Activated naive CD4-positive, alpha-beta T cell (primary cell): ENCODE measurements at regions not wholly inside any gene's neighbourhood (a gene's known extent, or its start where the extent isn't known, plus 50 kb on each side); places are given as distances from the start of the nearest gene placed in this dataset.
"Not testable (repeated sequence)": the region's sequence is repeated elsewhere in the genome, so short reads cannot be mapped to it uniquely, and the experiment has no call there.

Experiments
- DNase-seq, 4 experiments: peaks; one replicate each; lab custom pipeline; 2025; lab: John Stamatoyannopoulos, UW

DNA sequence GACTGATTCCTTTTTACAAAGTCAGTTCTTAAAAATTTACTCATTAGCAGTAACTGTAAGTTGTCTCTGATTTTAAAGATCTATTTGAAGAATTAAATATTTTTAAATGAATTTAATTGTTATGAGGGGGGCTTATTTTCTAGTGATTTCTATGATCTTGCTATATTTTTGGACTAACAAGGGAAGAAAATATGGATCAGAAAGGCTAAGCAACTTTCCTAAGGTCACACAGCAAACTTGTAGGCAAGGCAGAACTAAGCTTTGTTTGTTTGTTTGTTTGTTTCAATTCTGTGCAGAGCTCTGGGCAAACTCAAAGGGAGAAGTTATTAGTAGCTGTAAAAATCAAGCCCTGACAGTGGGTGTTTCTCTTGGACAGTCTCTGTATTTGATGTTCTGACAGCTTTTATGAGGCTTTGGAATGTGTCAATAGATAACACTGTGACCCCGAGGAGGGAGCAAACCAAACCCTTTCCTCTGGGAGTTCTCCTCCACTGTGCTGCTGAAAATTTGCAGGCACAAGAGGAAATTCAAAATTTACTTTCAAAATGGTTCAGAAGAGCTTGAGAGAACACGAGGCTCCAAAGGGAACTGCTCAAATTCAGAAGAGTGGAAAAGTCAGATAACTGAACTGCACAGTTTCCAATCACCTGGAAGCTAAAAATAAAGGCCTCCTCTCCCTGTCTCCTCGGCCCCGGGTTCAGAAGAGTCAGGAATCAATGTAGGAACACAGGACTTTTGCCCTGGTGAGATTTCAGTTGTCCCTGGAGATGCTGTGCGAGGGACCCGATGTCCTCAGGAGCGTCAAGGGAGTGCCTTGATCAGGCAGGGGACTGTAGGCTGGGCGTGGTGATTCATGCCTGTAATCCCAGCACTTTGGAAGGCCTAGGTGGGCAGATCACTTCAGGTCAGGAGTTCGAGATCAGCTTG, 325.7 kb downstream of the GATA3 start:
- DNase-seq = no peak

DNA sequence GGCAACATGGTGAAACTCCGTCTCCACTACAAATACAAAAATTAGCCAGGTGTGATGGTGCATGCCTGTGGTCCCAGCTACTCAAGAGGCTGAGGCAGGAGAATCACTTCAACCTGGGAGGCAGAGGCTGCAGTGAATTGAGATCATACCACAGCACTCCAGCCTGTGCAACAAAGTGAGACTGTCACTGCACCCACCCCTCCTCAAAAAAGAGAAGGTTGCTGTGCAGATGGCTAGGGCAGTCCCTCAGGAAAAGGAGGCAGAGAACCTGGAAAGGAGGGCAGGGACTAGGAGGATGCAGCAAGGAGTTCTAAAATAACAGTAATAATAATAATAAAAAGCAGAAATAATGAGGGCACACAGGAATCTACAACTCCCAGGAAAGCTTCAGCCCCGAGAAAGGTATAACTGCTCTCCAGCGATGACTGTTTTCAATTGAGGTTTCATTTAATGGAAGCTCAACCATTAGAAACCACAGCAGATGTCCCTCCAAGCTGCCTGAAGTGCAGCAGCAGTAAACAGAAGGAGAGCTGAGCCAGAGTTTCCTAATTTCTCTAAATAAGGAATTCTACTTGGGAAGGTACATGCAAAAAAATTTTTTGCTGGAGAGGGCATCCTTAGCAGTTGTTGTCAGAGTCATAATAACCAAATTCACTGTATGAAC, 326.5 kb downstream of the GATA3 start:
- DNase-seq = no peak

DNA sequence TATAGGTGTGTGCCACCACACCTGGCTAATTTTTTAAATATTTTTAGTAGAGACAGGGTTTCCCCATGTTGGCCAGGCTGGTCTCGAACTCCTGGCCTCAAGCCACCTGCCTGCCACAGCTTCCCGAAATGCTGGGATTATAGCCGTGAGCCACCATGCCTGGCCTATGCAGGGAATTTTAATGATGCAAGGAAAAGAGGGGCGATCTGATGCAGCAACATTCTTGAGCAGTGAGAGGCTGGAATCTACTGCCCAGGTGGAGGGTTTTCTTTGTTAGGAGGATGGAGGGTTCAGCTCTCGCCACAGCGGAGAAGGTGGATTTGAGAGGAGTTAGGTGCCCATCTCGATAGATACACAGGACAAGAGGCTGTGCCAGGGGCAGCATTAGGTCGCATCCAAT, 332.3 kb downstream of the GATA3 start:
- no peak for DNase-seq

DNA sequence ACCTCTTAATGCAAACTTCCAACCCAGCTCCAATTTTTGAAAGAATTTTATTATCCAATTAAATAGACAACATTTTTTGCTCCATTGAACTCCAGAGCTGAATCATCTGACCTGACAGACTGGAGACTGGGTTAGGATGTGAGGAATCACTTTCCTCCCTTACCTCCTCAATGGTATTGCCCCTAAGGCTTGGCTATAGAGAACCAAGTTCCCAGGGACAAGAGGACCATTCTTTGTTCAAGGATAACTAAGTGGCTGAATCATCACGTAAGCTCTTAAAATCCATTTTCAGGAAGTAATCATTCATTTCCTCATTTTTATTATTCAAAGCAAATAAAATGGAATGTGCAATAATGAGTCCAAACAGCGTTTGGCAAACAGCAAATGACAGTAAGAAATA, 335.1 kb downstream of the GATA3 start:
- DNase-seq = no peak

DNA sequence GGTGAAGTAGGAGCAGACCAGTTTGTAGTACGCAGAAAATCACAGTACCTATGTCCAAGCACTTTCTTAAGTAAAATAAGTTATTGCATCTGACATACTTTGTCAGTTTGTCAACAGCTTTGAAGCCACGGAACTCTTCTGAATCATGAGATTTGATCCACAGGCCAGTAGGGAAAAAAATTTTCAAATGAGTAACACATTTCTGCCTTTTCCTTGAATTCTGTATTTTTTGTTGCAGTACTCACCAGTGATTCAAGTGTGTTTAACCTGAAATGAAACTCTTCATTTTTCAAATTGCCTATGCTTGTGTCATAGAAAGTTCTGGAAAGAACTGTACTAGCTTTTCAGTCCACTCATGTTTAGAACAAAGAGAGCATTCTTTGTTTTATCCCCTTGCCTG, 337.7 kb downstream of the GATA3 start:
- DNase-seq = no peak

DNA sequence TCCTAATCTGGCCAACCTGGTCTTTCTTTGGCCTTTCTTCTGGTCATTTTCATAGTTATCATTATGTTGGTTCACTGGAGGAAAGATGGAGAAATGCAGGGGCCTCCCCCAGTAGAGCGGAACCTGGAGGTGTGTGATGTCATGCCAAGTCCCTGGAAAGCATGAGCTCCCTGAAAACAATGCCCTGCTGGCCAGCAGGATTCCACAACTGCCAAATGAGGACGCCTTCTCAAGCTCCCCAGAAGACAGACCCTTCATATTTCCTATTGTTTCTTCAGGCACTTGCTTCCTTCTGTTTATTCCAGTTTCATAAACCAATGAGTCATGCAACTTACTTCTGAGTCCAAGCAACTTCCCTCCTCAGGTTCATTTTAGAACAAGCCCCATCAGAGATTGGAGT, 339.0 kb downstream of the GATA3 start:
- no peak for DNase-seq

DNA sequence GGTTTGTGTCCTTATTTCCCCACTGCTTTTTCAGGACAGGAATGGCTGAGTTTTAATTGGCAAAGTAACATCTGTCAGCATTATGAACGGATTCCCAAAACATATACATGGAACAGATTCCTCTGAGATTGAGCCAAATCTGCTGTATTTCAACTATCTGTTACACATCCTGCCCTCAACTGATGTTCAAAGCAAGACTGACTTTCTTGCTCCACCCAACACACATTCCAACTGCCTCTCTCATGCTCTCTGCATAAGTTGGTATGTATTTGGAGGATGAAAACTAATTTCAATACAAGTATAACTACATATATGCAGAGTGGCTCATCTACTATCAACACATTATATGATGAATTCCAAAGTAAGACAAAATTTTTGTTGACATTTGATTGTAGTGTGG, 342.2 kb downstream of the GATA3 start:
- no peak for DNase-seq

DNA sequence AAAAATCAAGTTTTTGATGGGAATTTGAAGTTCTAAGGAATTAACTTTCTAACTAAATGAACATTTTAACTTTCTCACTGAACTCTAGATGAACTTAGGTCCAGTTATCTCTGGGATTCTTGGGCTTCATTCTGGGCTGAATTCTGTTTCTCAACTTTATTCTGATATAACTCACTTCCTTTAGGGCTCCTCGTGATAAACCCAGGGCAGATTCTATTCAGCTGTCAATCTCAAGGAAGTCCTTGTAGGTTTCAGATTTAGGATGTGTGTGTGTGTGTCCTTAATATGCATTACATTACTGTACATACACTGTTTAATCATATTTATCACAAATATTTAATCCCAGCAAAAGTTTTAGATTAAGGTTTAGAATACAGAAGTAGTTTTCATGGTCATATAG, 344.3 kb downstream of the GATA3 start:
- DNase-seq = no peak

DNA sequence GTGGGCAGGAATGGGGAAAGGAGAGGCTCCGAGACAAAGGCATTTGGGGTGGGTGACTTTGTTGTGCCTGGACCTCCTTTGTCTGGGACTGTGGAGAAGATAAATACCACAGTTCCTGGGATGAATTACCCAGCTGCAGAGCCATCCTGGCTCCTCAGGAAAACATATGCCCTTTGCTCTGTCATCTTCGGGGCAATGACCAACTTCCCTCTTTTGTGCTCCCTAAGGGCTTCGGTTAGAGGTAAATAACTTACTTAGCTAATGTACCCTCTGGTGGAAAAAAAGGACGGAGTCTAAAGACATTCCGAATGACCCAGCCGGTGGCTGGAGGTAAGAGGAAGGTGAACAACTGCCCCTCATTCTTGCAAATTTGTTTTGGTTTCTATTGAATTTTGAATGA, 345.7 kb downstream of the GATA3 start:
- DNase-seq = no peak

DNA sequence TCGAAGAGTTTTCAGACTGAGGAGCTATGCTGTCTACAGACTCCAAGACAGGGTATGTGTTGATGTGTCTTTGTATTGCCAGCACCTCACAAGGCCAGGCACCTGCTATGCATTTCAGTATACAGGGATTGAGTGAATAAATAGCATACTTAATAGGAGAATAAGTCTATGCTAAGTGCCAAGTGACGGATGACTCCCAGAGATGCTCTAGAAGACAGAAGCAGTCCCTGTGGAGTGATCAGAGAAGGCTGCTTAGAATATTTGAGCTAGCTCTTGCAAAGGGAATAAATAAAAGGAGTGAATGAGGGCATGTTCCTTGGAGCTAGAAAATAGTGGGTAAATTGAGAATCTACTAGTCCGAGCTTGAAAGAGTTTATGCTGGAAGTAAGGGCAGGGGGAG, 346.4 kb downstream of the GATA3 start:
- DNase-seq = no peak

DNA sequence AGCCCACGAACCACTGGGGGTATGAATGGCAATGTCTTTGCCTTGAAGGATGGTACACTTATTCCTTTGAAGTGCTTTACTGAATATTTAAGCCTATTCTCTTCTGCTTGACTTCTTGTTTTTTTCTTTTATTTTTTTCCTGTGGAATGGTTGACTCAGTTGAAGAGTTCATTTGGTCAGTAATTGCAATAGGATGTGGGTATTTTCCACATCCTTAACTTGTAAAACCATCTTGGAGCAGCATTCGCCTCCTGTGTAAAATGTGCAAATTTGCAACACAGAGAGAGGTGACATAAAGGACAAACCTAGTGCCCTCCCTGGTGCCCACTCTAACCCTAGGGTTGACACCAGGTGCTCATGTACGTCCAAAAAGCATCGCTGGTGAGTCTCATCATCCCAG, 347.0 kb downstream of the GATA3 start:
- no peak for DNase-seq

DNA sequence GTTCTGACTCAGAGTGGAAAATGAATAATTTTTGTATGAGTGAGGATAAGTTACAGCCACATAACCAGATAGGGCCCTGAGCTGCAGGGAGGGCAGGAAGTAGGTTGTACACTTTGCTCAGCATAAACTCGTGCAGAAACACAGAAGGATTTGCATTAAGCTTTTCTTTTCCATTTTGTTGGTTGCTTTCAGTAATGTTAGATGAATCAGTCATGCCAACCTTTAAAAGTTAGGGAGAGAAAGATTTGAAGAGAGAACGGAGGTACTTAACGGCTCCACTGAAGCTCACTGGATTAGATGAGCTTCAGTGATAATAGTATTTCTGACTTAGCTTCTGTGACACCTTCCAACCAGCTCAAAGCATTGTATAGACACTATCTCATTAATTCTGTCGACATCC, 348.1 kb downstream of the GATA3 start:
- no peak for DNase-seq

DNA sequence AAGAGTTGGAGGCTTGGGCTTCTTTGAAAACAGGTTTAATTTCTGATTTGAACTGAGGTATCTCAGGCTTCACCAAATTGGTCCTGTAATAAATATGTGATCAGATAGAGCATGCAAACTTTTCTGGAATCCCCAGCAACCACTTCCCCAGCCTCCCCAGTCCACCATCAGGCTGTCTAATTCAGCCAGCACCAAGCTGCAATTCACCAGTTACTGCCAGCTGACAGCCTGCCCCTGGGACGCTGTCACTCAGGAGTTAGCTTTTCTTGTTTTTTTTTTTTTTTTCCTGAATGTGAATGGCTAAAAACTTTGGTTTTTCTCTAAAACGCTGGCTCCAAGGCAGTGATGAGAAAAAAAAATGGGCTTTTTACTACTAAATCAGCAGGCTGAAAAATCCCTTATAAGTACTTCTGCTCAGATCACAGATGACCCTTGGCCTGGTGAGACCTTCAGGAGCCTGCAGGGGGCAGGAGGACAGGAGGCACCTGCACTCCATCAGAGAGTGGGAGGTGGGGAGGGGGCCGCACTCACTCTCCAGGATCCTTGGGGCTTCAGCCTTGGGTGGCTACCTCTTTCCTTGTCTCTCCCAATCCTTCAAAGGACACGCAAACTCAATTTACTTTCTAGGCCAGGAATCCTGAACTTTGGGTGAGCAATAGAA, 349.4 kb downstream of the GATA3 start:
- DNase-seq = no peak

DNA sequence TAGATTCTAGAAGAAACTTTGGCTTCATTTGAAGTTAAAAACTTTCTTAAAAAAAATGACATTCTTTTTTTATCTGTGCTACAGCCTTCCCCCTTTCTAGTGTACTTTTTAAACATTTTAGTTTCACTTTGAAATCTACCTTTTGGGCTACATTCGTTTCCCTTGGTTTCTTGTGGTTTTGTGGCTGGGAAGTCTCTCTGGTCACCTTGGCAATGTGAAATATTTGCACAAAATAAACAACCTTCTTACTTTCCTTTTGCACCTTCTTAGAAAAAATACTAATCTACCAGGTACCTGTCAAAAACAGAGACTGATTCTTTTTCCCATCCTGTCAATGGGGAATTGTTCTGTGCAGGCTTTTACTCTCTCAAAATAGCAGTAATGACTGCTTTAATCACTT, 350.2 kb downstream of the GATA3 start:
- DNase-seq = no peak

DNA sequence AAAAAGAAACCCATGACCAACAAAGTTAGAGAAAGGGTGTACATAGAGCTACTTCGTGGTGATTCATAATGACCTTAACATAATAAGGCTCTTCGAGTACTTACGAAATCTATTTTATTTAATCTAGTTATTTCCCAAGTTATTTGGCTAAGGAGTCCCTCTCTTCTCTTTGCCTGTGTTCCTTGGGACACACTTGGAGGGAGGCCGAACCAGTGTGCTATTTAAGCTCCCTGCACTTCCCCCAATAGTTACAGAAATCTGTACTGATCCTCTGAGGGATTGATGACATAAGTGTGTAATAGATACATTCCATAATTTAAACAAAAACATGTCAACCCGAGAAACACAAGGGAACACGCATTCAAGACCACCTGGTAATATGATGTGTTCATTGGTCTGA, 351.1 kb downstream of the GATA3 start:
- no peak for DNase-seq

DNA sequence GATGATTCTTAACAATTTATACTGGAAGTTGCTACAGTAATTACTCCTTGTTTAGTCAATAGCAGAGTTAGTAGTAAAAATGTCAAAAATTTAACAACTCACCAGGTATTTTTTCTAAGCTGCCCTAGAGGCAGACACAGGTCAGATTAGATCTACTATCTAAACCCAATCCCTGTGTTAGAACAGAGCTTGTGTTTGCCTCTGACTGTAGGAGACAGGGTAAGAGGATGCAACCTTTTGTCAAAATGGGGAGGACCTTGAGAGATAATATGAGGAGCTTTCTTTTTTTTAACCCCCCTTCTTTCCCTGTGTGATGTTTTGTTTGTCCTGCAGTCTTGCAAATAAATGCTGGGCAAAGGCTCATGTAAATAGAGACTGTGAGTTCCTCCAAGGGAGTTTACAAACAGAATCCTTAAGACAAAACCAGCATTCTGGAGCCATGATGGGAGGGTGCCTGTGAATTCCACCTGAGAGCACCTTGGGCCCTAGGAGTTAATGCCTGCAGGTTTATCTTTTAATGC, 353.1 kb downstream of the GATA3 start:
- DNase-seq = no peak

DNA sequence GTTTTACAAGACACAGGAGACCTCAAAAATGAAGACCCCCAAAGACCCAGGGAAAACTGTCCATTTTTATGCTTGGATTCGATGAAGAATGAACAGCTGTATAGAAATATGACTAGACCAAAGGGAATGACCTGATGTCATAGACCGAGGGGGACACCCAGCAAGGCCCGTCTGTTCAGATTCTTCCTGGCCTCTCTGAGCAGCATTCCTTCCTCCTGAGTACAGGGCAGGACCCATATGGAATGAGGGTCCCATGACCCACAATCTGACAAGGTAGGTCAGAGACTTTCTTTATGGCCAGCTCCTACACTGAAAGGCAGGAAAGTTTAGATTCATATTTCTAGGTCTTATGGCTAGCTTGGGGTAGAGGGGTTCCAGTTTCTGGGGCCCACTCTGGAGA, 356.0 kb downstream of the GATA3 start:
- no peak for DNase-seq

DNA sequence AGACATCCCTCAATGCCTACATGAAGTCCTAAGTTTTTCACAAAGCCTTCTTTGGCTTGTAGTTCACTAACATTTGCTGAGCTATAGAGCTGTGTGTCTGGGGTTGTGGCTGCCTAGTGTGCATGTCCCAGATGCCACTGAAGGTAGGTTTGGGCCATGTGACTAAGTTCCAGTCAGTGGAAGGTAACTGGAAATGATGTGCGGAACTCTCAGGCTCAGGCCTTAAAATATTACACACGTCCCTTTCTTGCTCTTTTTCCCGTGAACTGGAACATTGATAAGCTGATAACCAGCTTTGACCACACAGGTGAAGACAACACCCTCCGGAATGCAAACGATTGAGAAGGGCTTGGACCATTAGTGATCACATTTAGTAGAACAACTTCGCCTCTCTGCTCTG, 358.1 kb downstream of the GATA3 start:
- no peak for DNase-seq

DNA sequence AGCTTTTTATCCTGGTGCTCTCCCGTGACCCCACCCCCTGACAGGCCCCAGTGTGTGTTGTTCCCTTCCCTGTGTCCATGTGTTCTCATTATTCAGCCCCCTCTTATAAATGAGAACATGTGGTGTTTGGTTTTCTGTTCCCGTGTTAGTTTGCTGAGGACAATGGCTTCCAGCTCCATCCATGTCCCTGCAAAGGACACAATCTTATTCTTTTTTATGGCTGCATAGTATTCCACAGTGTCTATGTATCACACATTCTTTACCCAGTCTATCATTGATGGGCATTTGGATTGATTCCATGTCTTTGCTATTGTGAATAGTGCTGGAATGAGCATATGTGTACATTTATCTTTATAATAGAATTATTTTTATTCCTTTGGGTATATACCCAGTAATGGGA, 360.5 kb downstream of the GATA3 start:
- DNase-seq = not testable (repeated sequence)

DNA sequence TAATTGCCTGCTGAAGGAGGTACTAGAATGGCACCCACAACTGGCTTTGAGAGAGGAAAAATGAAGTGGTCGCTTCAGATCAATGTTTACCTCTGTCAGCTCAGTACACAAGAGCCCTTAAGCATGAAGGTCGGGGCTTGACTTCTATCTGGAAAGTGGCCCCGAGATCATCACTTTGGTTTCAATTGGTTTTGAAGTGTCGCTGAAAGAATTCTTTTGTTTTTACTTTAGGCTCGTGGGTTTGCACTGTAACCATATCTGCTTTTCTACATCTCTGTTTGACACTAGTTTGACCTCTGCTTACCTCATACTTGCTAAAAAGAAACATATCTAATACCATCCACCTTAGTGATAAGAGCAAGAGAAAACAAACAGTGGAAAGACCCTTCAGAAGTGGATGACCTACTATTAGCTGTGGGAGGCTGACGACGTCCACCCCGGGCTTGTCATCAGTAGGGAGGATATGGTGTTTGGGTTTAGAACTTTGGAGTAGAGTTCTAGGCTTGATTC, 361.8 kb downstream of the GATA3 start:
- DNase-seq = no peak

DNA sequence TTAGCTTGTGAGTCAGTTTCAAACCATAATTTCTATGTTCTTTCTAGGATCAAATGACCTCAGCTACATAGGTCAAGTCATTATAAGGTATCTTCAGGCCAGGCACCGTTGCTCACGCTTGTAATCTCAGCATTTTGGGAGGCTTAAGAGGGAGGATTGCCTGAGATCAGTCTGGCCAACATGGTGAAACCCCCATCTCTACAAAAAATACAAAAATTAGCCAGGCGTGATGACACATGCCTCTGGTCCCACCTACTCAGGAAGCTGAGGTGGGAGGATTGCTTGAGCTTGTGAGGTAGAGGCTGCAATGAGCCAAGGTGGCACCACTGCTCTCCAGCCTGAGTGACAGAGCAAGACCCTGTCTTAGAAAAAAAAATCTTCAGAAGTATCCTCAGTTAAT, 362.3 kb downstream of the GATA3 start:
- DNase-seq = no peak

DNA sequence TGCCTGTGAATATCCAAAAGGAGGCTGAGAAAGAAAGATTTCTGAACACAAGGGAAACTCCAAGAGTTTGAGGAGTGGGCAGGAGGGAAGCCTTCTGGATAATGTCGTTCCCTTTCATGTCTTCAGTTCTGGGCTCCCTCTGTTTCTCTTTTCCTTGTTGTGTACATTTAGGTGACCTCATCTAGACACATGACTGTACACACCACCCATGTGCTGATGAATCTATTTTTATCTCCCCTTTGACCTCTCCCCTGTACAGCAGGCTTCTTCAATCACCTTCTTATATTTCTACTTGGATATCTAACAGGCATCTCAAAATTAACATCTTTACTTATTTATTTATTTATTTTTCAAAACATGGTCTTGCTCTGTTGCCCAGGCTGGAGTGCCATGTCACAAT, 363.1 kb downstream of the GATA3 start:
- DNase-seq = no peak

DNA sequence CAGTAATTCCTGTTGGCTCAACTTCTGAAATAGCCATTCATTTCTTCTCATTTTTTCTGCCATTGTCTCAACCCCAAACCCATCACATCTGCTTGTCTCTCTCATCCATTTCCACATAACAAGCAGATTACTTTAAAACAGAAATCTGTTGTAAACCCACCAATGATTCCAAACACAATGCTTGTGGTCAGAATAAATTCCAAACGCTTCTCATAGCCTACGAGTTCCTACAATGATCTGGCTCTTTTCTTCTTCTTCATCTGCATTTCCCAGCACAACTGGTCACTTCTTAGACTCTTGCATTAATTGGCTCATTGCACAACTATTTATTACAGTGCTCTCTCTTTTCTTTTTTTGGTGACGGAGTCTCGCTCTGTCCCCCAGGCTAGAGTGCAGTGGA, 364.1 kb downstream of the GATA3 start:
- DNase-seq = no peak
